GM12878 (cell line): ENCODE measurements at regions not wholly inside any gene's neighbourhood (a gene's known extent, or its start where the extent isn't known, plus 50 kb on each side); places are given as distances from the start of the nearest gene placed in this dataset.

Source experiments
- ATAC-seq: fragments of 200-7000 bp; cut with Tn5 transposase; 3 replicates; pipeline ENCODE4 v1.9.1; 2020; ENCODE audit warnings: mild to moderate bottlenecking, moderate library complexity
- BruUV-seq: library from RNA; stranded (reverse); fragments of 400-500 nt; replicated peaks from 2 replicates; lab custom pipeline; 2021; lab: Mats Ljungman, UMichigan
- CTCF ChIA-PET: fragments of 300-600 bp; sonication (Branson Sonifier 250); formaldehyde crosslinking; extraction: SDS; loops from one replicate; lab custom pipeline; 2021; ENCODE audit warnings: inconsistent platforms; lab: Yijun Ruan, JAX
- POLR2A ChIA-PET: fragments of 350-600 bp; formaldehyde crosslinking; extraction: SDS; loops from one replicate; lab custom pipeline; 2021; ENCODE audit warnings: inconsistent platforms; lab: Charles Lee
- RAD21 ChIA-PET: fragments of 300-600 bp; sonication (Branson Sonifier 250); formaldehyde crosslinking; loops from one replicate; lab custom pipeline; 2023; ENCODE audit warnings: antibody characterized with exemption; ENCODE audit not compliant: unreplicated experiment; lab: Charles Lee
- SMC1A ChIA-PET: fragments of 300-600 bp; sonication (Branson Sonifier 250); formaldehyde crosslinking; loops from one replicate; lab custom pipeline; 2023; ENCODE audit not compliant: unreplicated experiment, uncharacterized antibody; lab: Charles Lee
- DNase-seq: peaks from one replicate; pipeline ENCODE4 v3.0.0-alpha.2; 2011; ENCODE audit warnings: low read depth, low spot score
- FAIRE-seq: peaks from 3 replicates; lab custom pipeline; 2011; peaks lifted over from hg19 to GRCh38; lab: Jason Lieb, UNC
- H2AFZ ChIP-seq: 2 replicates; pipeline ENCODE4 v1.6.0; 2011; ENCODE audit warnings: low read depth, low read length, control low read depth; ENCODE audit not compliant: control insufficient read depth
- H3K27ac ChIP-seq: 2 replicates; pipeline ENCODE4 v1.5.1; 2011; ENCODE audit warnings: control low read depth; ENCODE audit not compliant: control insufficient read depth, insufficient read depth
- H3K27me3 ChIP-seq, 2 experiments: replicated peaks in 1 of 2; 2 replicates each; pipeline versions ENCODE4 v1.6.0 to v1.6.1; 2011; ENCODE audit warnings: low read length in 1 of 2; ENCODE audit not compliant: control insufficient read depth in 2 of 2, insufficient read depth in 2 of 2
- H3K36me3 ChIP-seq, 2 experiments: 2 replicates each; pipeline ENCODE4 v1.5.1; 2011; ENCODE audit warnings: low read length in 1 of 2; ENCODE audit not compliant: control insufficient read depth in 2 of 2, insufficient read depth in 2 of 2
- H3K4me1 ChIP-seq: 2 replicates; pipeline ENCODE4 v1.6.1; 2011; ENCODE audit warnings: mild to moderate bottlenecking, low read length, moderate library complexity, mixed read lengths; ENCODE audit not compliant: control insufficient read depth, insufficient read depth
- H3K4me2 ChIP-seq: 2 replicates; pipeline ENCODE4 v1.6.0; 2011; ENCODE audit warnings: control low read depth; ENCODE audit not compliant: control insufficient read depth, insufficient read depth
- H3K4me3 ChIP-seq: fragments of 200-600 bp; sonication (generic); 2 replicates; pipeline ENCODE4 v1.5.1; 2016
- H3K79me2 ChIP-seq: 2 replicates; pipeline ENCODE4 v1.6.0; 2011; ENCODE audit warnings: low read length; ENCODE audit not compliant: control insufficient read depth, insufficient read depth
- H3K9ac ChIP-seq: 2 replicates; pipeline ENCODE4 v1.8.0; 2011; ENCODE audit warnings: low read length, control low read depth, mixed read lengths; ENCODE audit not compliant: control insufficient read depth, insufficient read depth
- H3K9me3 ChIP-seq: replicated peaks from 3 replicates; pipeline ENCODE4 v1.5.1; 2011; ENCODE audit warnings: mild to moderate bottlenecking, low read length; ENCODE audit not compliant: control insufficient read depth, insufficient read depth
- H4K20me1 ChIP-seq: 2 replicates; pipeline ENCODE4 v1.6.0; 2011; ENCODE audit not compliant: control insufficient read depth, insufficient read depth
- BHLHE40 ChIP-seq, 2 experiments: fragments of 450-650 bp in 1 of 2; IDR thresholded peaks; 2 replicates each; pipeline ENCODE4 v1.6.1; 2011 to 2017; ENCODE audit warnings: low read depth in 2 of 2, borderline replicate concordance in 1 of 2, improper control_type of control experiment in 1 of 2, low read length in 1 of 2, mild to moderate bottlenecking in 1 of 2
- JUNB ChIP-seq: IDR thresholded peaks from 2 replicates; pipeline ENCODE4 v1.6.1; 2016; ENCODE audit warnings: antibody characterized with exemption, mild to moderate bottlenecking
- NFIC ChIP-seq: IDR thresholded peaks from 2 replicates; pipeline ENCODE4 v1.6.1; 2012; ENCODE audit warnings: low read depth, mild to moderate bottlenecking, inconsistent platforms, low read length, moderate library complexity
- POLR2AphosphoS5 ChIP-seq: IDR thresholded peaks from 2 replicates; pipeline ENCODE4 v1.6.1; 2011; ENCODE audit warnings: mild to moderate bottlenecking, low read length, inconsistent platforms
- PRDM15 ChIP-seq: fragments of 450-650 bp; formaldehyde crosslinking; IDR thresholded peaks from 2 replicates; pipeline ENCODE4 v1.4.0; 2020; ENCODE audit warnings: mild to moderate bottlenecking, moderate library complexity
- RUNX3 ChIP-seq: IDR thresholded peaks from 2 replicates; pipeline ENCODE4 v1.6.1; 2012; ENCODE audit warnings: low read length, inconsistent platforms
- ZBTB11 ChIP-seq: fragments of 450-650 bp; formaldehyde crosslinking; IDR thresholded peaks from 2 replicates; pipeline ENCODE4 v1.5.0; 2022; ENCODE audit warnings: mild to moderate bottlenecking, missing genetic modification characterization
- WGBS: methylation state at CpG from one replicate; pipeline ENCODE4 v1.1.6; 2016; ENCODE audit warnings: low lambda C conversion rate; ENCODE audit not compliant: insufficient replicate concordance, insufficient coverage; ENCODE audit errors: missing lambda C conversion rate; 5-methylcytosine and 5-hydroxymethylcytosine counted together
- in situ Hi-C: fragments of 300-500 bp; cut with MboI; formaldehyde crosslinking; loops from 9 replicates; pipeline ENCODE4 v1.14.3; 2018; ENCODE audit warnings: mixed read lengths
- intact Hi-C: fragments of 100-400 bp; cut with micrococcal nuclease; formaldehyde crosslinking; loops from one replicate; pipeline ENCODE4 v1.14.2; 2022; ENCODE audit not compliant: unreplicated experiment

GRCh38 chr6:130620338-130620781 lies 206.8 kb upstream of the SMLR1 start:
- no peak for DNase-seq
- H3K4me3 ChIP-seq = no peak overlapping the region
- H3K27me3 ChIP-seq = no peaks in the 10 kb centered on the region
- H3K36me3 ChIP-seq = no peaks in the 10 kb centered on the region
- in situ Hi-C loops (no loop called here), intact Hi-C loops (loop anchor here (5.0 kb wide), 3 partner anchors 58 to 298 kb away; no protein-coding TSS in a partner anchor)
- POLR2A ChIA-PET = interaction anchor here (0.8 to 1.2 kb wide), 3 partner anchors 44 to 102 kb away, joined by 3 to 5 read pairs (median 3); no protein-coding TSS in a partner anchor
- H4K20me1 ChIP-seq = no peaks in the 10 kb centered on the region
- H3K4me2 ChIP-seq = no peak overlapping the region
- H3K4me1 ChIP-seq = peaks cover 3% of the 10 kb centered on the region; the same call in 1 of the 2 replicates
- WGBS = 29% methylated on average over 2 of the region's 2 CpGs
- no peaks in the 10 kb centered on the region; the same call in 1 of the 3 replicates for H3K9me3 ChIP-seq
- SMC1A ChIA-PET = interaction anchor here (0.6 to 3.8 kb wide), 15 partner anchors 8 to 253 kb away, joined by 3 to 20 read pairs (median 4); no protein-coding TSS in a partner anchor
- no peak overlapping the region for H3K27ac ChIP-seq
- FAIRE-seq = no peak
- RAD21 ChIA-PET = interaction anchor here (1.8 to 2.4 kb wide), 2 partner anchors 23 to 44 kb away, joined by 8 to 15 read pairs; no protein-coding TSS in a partner anchor
- CTCF ChIA-PET = interaction anchor here (1.2 kb wide), 1 partner anchor 16 kb away, joined by 3 read pairs; no protein-coding TSS in a partner anchor
- no peak overlapping the region for H2AFZ ChIP-seq
- no peak overlapping the region for H3K9ac ChIP-seq
- ATAC-seq = peak; percentile 47
- TF ChIP-seq JUNB (peak; percentile 71), BHLHE40 (IDR thresholded peaks at IDR 0.05; ENCODE audit: borderline replicate concordance in 1 of 2, low read depth in 2 of 2, low read length in 1 of 2) (peak; percentile 66 to 76), PRDM15 (no peak), ZBTB11 (no peak), NFIC (peak; percentile 50; the same call in 1 of the 2 replicates), POLR2AphosphoS5 (no peak), RUNX3 (peak; percentile 29; the same call in 1 of the 2 replicates)
- no TSS peak for BruUV-seq
- no peaks in the 10 kb centered on the region for H3K79me2 ChIP-seq
